NK-92 treated with Interleukin-12 subunit alpha and Interleukin-12 subunit beta, amount 100 ng/mL, for 24 hours (cell line): ENCODE measurements at regions not wholly inside any gene's neighbourhood (a gene's known extent, or its start where the extent isn't known, plus 50 kb on each side); places are given as distances from the start of the nearest gene placed in this dataset.

Experiments used
- DNase-seq: peaks from one replicate; lab custom pipeline; 2025; lab: John Stamatoyannopoulos, UW

GRCh38 chr19:30708416-30709178 is 336.4 kb downstream of the ZNF536 start:
- DNase-seq = no peak

DNA sequence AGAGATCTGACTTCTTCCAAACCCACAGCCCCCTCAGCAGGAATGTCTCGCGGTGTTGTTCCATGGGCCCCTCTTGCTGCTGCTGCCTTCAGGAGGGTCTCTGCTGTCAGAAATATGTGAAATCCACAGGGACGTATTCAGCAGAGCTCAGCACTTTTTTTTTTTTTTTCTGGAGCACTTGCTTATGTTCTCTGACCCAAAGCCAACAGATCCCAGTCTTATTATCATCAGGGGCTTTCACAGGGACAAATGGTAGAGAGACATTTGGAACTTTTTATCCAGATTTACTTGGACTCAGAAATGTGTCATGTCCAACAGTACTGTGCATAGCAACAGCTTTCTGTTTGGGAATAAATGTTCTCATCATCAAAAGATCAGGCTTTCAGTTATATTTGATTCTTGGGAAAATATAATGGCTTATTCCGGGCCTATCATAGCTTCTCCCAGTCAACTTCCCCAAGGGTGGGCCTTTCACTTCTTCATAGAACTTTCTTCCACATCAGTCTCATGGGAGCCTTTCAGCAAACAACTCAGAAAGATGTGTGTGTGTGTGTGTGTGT is 332.7 kb downstream of the ZNF536 start:
- DNase-seq = no peak

- no peak for DNase-seq
Measured at GRCh38 chr19:30703645-30704044, 331.5 kb downstream of the ZNF536 start.

DNA sequence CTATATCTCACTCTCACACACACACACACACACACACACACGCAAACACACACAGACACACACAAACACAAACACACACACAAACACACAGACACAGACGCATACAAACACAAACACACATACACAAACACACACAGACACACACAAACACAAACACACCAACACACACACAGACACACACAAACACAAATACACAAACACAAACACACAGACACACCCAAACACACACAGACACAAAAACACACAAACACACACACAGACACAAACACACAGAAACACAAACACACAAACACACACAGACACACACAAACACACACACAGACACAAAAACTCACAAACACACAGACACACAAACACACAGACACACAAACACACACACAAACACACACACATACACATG is 329.0 kb downstream of the ZNF536 start:
- DNase-seq = no peak

DNA sequence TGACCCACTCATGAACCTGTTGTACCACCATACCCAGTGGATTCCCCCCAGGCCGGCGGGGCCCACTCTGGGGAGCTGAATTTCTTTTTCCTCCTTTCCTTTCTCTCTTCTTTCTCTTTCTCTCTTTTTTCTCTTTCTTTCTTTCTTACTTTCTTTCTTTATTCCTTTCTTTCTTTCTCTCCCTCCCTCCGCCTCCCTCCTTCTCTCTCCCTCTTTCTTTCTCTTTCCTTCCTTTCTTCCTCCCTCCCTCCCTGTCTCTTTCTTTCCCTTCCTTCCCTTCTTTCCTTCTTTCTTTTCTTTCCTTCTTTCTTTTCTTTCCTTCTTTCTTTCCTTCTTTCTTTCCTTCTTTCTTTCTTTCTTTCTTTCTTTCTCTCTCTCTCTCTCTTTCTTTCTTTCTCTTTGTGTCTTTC is 327.7 kb downstream of the ZNF536 start:
- DNase-seq = no peak

DNA sequence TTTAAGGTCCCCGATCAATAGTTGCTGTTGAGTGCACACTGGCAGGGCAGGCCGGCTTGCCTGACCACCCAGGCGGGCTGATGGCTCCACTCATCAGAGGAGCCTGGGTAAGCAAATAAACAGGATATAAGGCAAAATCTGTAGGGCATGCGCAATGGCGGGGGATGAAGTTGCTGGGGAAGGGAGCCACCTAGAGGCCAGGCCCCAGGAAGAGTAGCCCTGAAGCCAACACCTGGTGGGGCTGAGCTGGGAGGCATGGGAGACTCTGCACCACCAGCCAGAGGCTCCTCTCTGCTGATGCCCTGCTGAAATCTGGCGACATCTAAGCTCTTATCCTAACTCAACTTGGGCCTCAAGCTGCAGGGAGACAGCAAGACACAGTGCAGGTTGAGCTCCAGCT is 324.3 kb downstream of the ZNF536 start:
- DNase-seq = no peak

- no peak for DNase-seq
Measured at GRCh38 chr19:30695171-30695875, 323.1 kb downstream of the ZNF536 start.

DNA sequence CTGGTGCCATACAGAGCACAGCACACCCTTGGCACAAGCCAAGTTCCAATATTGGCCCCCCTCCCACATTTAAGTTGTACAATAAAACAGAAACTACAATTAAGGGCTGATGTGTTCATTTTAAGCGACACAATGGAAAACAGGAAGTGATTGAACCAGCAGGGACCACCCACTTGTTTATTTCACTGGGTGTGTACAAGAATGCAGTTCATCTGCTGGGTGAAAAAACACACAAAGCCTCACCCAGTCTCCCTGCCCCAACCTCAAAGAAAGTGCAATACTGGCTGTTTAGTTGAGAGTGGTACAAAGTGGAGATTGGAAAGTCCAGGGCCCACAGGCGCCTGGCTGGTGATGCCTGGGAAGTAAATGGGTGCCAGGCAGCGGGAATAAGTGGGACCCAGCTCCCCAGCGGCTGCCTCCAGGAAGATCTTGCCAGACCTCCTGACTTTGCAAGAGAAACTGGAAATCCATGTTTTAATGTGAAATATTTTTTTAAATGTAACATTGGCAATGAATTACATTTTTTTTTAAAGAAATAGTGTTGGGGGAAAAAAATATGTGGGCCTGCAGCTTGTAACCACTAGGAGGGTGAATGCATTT is 322.1 kb downstream of the ZNF536 start:
- no peak for DNase-seq

DNA sequence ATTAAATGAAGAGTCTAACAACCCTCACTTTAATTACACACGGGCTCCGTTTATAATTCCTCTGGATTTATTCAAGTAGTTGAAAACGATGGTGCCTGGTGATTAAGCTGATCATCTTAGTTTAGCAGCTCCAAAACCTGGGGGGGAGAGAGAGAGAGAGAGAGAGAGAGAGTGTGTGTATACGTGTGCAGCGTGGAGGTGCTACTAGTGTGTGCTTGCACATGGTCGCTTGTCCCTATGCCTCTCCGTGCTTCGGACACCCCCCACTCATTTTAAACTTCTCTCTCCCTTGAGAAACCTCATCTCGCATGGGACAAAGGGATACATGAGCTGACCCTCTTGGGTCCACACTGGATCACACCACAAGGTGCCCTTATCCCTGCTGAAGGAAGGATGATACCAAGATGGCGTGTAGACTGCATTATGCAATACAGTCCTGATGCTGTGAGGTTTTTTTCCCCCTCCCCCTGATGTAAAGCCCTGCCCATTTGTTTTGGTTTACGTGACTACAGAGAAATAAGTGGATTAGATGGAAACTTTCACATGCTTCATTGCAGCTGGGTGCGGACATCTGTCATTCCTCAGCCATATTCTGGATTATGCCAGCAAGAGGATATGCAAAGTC is 320.8 kb downstream of the ZNF536 start:
- DNase-seq = no peak

- no peak for DNase-seq
Measured at GRCh38 chr19:30692181-30692811, 320.1 kb downstream of the ZNF536 start.

DNA sequence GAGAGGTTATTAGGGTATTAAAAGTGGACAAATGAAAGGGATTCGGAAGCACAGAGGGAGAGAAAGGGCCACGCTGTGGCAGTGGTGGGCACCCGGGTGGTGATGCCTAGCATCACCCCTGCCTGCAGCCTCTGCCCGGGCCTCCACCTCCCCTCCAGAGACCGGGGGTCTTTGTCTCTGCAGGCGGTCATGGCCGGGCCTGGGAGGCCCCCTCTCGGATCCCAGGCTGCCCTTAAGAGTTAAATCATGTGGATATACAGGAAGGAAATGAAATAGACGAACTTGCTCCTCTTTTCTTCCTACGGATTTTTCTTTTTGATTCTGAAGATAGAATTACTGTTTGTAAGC is 319.6 kb downstream of the ZNF536 start:
- no peak for DNase-seq

DNA sequence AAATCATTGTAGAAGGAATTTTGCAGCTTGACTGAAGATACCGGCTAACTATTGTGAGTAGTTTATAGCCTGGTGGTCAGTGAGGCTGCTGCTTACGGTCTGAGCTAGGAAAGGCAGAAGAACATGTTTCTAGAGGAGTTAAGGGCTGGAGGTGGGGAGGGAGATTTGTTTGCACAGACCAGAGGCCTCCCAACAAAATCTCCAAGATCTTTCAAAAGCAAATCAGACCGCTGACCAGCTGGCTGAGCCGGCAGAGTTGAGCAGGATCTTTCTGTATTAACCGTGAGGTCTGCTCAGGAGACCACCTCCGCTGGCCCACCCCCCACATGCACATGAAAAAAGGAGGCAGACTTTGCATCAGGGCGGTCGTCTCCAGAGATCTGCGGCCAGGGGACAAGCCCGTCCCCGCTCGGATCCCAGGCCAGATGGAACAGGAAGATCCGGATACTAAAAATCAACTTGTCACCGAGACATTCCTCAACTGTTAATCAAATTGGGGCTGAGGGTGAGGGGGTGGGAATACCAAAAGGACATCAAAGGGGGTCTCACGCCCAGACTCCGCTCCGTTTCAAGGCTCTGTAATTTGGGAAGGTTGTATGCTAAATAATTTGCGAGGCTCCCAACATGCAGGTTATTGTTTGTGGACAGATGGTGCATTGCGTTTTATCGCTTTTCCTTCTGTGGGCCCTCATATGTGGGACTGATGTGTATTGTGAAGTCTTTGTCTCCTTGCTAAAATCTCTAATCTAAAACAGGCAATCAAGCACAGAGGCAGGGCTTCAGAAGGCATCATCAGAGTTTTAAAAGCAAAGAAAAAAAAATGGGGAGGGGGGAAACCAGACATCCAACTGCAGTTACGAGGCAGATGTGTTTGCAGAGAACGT is 319.0 kb downstream of the ZNF536 start:
- no peak for DNase-seq

GRCh38 chr19:30690525-30690924 is 318.3 kb downstream of the ZNF536 start:
- no peak for DNase-seq

DNA sequence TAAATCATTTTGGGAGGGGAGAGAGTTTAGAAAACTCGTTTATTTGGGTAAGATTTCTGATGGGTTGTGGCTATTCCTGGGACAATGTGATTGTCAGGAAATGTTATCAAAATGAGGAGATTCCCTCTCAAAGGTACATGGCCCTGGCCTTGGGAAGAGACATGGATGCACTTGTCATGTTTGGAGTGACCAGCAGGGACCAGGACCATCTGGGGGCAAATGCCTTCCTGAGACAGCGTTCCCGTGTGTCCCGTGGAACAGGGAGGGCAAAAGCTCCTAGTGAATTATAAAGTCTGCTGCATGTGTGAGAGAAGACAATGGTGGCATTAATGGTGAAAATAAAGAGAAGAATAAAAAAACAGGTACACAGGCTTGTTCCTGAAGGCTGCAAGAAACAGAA is 317.3 kb downstream of the ZNF536 start:
- no peak for DNase-seq

DNA sequence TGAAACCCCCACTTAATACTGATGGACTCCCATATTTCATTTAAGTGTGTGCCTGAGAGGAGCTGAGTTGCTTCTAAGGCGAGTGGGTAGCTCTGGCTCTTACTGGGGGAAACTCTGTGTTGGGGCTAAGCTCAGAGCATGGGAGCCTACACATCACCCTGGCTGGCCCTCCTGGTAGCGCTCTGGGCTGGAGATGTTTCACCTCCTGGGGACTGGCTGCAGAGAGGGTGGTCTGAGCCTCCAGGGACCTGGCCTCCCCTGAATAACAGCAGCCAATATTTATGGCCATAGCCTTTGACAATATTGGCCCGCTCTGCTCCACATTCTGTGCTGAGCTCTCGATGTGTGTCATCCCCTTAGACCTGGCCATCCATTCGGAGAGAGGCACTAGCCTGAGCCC is 316.5 kb downstream of the ZNF536 start:
- no peak for DNase-seq

- DNase-seq = no peak
Measured at GRCh38 chr19:30686826-30687566, 314.8 kb downstream of the ZNF536 start.

DNA sequence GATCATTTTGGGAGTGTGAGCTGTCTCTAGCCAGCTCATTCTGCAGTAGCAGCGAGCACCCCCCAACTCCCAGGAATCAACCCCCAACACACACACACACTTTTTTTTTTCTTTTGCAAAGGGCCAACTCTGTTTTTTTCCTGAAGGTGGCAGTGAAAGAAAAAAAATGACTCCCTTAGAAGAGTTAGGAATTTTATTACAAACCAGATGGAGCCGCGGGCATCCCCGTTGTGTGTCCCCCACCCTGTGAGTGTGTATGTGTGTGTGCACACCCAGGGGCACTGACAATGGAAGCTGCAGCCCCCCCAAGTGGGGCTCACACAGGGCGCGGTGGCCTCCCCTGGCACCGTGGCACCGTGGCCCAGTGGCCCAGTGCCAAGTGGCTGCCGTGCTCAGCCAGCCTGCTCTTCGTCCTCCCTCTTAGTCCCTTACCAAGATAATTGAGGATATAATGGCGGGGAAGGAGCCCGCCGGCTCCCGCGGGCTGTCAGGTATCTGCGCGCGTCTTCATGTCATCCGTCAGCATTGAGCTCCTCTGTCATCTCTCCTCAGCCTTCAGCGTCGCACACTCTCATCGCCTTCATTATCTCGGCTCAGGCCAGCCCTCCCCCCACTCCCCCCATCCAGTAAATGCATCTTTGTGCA is 314.1 kb downstream of the ZNF536 start:
- DNase-seq = no peak

GRCh38 chr19:30685426-30686000 is 313.3 kb downstream of the ZNF536 start:
- DNase-seq = no peak

GRCh38 chr19:30684613-30685012 is 312.4 kb downstream of the ZNF536 start:
- no peak for DNase-seq
